ENCODE measurements at regions not wholly inside any gene's neighbourhood (a gene's known extent, or its start where the extent isn't known, plus 50 kb on each side); places are given as distances from the start of the nearest gene placed in this dataset.

DNA sequence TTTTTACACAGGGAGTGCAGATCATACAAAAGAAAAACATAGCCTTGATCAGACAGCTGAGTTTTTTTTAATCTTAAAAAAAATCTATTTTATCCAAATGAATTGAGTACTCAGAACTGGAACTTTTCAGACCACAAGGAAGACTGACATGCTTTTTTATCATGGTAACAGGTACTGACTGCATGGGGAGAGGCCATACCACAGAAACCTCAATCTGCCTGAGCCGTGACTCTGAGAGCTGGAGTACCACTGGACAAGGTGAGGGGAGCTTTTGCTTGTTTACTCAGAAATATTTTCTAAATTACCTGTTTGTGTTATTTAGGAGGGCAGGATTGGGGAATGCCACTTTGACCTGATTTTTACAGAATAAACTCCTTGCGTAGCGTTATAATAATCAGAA, 143.9 kb downstream of the ALX1 start:
- no peak overlapping the region for H3K27ac Mint-ChIP-seq
- TF ChIP-seq ZNF532 (CRISPR knock-in tag; IDR thresholded peaks at IDR 0.05; ENCODE audit: borderline replicate concordance) = no peak
- no peak for TF ChIP-seq ATF6 (CRISPR knock-in tag; IDR thresholded peaks at IDR 0.05)
- no peak for TF ChIP-seq ATF2 (CRISPR knock-in tag; IDR thresholded peaks at IDR 0.05; ENCODE audit: borderline replicate concordance, low read depth)
- TF ChIP-seq KAT7 (CRISPR knock-in tag; IDR thresholded peaks at IDR 0.05; ENCODE audit: borderline replicate concordance) = no peak
- TF ChIP-seq, protein P1, sequence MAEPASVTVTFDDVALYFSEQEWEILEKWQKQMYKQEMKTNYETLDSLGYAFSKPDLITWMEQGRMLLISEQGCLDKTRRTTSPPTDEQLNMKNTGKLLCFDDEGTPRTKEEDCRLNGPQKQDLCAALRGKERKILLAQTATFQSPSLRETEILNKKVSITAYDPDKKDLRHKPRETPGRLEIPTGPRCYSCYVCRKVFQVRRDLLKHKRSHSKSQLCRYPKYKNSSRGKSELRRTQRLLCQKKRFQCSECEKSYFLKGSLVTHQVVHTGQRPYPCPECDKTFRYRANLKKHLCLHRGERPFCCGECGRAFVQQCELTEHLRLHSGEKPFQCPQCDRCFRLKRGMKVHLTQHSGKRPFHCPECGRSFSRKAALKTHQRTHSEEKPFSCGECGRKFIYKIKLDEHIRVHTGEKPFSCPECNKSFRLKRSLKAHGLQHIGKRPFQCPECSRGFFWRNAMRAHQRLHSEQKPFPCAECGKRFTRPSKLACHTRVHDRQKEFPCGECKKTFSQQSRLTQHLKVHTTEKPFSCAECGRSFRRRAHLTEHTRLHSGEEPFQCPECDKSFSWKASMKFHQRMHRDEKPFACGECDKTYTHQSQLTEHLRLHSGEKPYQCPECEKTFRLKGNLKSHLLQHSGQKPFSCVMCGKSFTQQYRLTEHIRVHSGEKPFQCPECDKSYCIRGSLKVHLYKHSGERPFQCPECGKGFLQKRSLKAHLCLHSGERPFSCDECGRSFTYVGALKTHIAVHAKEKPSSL (CRISPR knock-in tag; conservative IDR thresholded peaks at IDR 0.05) = no peak
- no peak for TF ChIP-seq PRRX2 (CRISPR knock-in tag; IDR thresholded peaks at IDR 0.05)
- TF ChIP-seq RELA (CRISPR knock-in tag; IDR thresholded peaks at IDR 0.05; ENCODE audit: borderline replicate concordance) = no peak
- TF ChIP-seq OVOL2 (CRISPR knock-in tag; IDR thresholded peaks at IDR 0.05; ENCODE audit: borderline replicate concordance) = no peak
- TF ChIP-seq, protein P2, sequence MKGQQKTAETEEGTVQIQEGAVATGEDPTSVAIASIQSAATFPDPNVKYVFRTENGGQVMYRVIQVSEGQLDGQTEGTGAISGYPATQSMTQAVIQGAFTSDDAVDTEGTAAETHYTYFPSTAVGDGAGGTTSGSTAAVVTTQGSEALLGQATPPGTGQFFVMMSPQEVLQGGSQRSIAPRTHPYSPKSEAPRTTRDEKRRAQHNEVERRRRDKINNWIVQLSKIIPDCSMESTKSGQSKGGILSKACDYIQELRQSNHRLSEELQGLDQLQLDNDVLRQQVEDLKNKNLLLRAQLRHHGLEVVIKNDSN (CRISPR knock-in tag; IDR thresholded peaks at IDR 0.05) = no peak
- no peak for TF ChIP-seq FOXK1 (CRISPR knock-in tag; IDR thresholded peaks at IDR 0.05)
- TF ChIP-seq JUN (CRISPR knock-in tag; IDR thresholded peaks at IDR 0.05) = no peak
- no peak for TF ChIP-seq RORB (CRISPR knock-in tag; IDR thresholded peaks at IDR 0.05)
- no peak for TF ChIP-seq NFYB (CRISPR knock-in tag; conservative IDR thresholded peaks at IDR 0.05; ENCODE audit: low read depth)
- TF ChIP-seq ZNF281 (CRISPR knock-in tag; IDR thresholded peaks at IDR 0.05) = no peak
- TF ChIP-seq, protein P3, sequence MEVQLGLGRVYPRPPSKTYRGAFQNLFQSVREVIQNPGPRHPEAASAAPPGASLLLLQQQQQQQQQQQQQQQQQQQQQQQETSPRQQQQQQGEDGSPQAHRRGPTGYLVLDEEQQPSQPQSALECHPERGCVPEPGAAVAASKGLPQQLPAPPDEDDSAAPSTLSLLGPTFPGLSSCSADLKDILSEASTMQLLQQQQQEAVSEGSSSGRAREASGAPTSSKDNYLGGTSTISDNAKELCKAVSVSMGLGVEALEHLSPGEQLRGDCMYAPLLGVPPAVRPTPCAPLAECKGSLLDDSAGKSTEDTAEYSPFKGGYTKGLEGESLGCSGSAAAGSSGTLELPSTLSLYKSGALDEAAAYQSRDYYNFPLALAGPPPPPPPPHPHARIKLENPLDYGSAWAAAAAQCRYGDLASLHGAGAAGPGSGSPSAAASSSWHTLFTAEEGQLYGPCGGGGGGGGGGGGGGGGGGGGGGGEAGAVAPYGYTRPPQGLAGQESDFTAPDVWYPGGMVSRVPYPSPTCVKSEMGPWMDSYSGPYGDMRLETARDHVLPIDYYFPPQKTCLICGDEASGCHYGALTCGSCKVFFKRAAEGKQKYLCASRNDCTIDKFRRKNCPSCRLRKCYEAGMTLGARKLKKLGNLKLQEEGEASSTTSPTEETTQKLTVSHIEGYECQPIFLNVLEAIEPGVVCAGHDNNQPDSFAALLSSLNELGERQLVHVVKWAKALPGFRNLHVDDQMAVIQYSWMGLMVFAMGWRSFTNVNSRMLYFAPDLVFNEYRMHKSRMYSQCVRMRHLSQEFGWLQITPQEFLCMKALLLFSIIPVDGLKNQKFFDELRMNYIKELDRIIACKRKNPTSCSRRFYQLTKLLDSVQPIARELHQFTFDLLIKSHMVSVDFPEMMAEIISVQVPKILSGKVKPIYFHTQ (CRISPR knock-in tag; IDR thresholded peaks at IDR 0.05) = no peak
- TF ChIP-seq EMX1 (CRISPR knock-in tag; IDR thresholded peaks at IDR 0.05) = no peak
- TF ChIP-seq NR2C2 (CRISPR knock-in tag; IDR thresholded peaks at IDR 0.05) = no peak
- TF ChIP-seq TEAD1 (CRISPR knock-in tag; IDR thresholded peaks at IDR 0.05) = no peak
- H3K4me3 Mint-ChIP-seq = no peak overlapping the region
- POLR2A ChIA-PET = interaction anchor here (0.5 to 0.6 kb wide), 2 partner anchors 130 to 144 kb away, joined by 3 to 4 read pairs; partner anchors contain the start of gene ALX1
- H3K36me3 Mint-ChIP-seq = no peaks in the 10 kb centered on the region
- DNase-seq (ENCODE audit: low spot score) (no peak), ATAC-seq (no peak)
- no peaks in the 10 kb centered on the region for H3K27me3 Mint-ChIP-seq (ENCODE audit: low read depth)
- no peaks in the 10 kb centered on the region for H3K4me1 Mint-ChIP-seq
- no peaks in the 10 kb centered on the region for H3K9me3 Mint-ChIP-seq
- CTCF ChIA-PET = interaction anchor here (1.7 to 2.3 kb wide), 2 partner anchors 146 to 151 kb away, joined by 5 read pairs; no protein-coding TSS in a partner anchor

All from WTC11 (cell line).